ENCODE measurements at regions not wholly inside any gene's neighbourhood (a gene's known extent, or its start where the extent isn't known, plus 50 kb on each side); places are given as distances from the start of the nearest gene placed in this dataset.

- H3K4me3 ChIP-seq (ENCODE audit: low read length), result no peak overlapping the region
- TF ChIP-seq, protein P1, sequence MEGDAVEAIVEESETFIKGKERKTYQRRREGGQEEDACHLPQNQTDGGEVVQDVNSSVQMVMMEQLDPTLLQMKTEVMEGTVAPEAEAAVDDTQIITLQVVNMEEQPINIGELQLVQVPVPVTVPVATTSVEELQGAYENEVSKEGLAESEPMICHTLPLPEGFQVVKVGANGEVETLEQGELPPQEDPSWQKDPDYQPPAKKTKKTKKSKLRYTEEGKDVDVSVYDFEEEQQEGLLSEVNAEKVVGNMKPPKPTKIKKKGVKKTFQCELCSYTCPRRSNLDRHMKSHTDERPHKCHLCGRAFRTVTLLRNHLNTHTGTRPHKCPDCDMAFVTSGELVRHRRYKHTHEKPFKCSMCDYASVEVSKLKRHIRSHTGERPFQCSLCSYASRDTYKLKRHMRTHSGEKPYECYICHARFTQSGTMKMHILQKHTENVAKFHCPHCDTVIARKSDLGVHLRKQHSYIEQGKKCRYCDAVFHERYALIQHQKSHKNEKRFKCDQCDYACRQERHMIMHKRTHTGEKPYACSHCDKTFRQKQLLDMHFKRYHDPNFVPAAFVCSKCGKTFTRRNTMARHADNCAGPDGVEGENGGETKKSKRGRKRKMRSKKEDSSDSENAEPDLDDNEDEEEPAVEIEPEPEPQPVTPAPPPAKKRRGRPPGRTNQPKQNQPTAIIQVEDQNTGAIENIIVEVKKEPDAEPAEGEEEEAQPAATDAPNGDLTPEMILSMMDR (conservative IDR thresholded peaks at IDR 0.05; ENCODE audit: low read depth, low read length), result no peak
- DNase-seq (ENCODE audit: low read depth), result no peak
Observed at GRCh38 chr15:96246057-96246456, 84.4 kb upstream of the NR2F2 start.

GRCh38 chr15:96247621-96248305 is 82.7 kb upstream of the NR2F2 start:
- TF ChIP-seq, protein P1 (conservative IDR thresholded peaks at IDR 0.05; ENCODE audit: low read depth, low read length), result no peak

GRCh38 chr15:96252148-96252547 is 78.4 kb upstream of the NR2F2 start:
- no peak overlapping the region for H3K4me3 ChIP-seq (ENCODE audit: low read length)
- DNase-seq (ENCODE audit: low read depth), result no peak
- TF ChIP-seq, protein P1 (conservative IDR thresholded peaks at IDR 0.05; ENCODE audit: low read depth, low read length), result no peak

More at GRCh38 chr15:96247621-96248305, 82.7 kb upstream of the NR2F2 start:
- DNase-seq (ENCODE audit: low read depth), result no peak
- no peak overlapping the region for H3K4me3 ChIP-seq (ENCODE audit: low read length)

- no peak overlapping the region for H3K4me3 ChIP-seq (ENCODE audit: low read length)
- TF ChIP-seq, protein P1 (conservative IDR thresholded peaks at IDR 0.05; ENCODE audit: low read depth, low read length), result no peak
- DNase-seq (ENCODE audit: low read depth), result no peak
Observed at GRCh38 chr15:96253006-96253747, 77.3 kb upstream of the NR2F2 start.

GRCh38 chr15:96254173-96254572 is 76.3 kb upstream of the NR2F2 start:
- TF ChIP-seq, protein P1 (conservative IDR thresholded peaks at IDR 0.05; ENCODE audit: low read depth, low read length), result no peak
- DNase-seq (ENCODE audit: low read depth), result no peak
- no peak overlapping the region for H3K4me3 ChIP-seq (ENCODE audit: low read length)

DNA sequence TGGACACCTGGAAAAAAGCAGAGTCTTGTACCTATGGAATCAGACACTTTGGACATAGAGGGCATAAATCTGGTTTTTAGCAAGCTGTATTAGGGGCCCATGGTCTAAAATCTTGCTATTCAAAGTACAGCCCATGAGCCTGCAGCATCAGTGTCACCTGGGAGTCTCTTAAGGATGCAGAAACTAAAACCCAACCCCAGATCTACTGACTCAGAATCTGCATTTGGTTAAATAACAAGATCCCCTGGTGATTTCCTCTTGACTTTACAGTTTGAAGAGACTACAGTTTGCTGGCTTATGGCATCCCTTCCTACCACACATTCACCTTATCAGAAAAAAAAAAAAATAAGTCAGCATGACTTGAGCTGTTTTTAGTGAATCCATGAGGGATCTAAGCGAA is 74.9 kb upstream of the NR2F2 start:
- no peak for DNase-seq (ENCODE audit: low read depth)
- TF ChIP-seq, protein P1 (conservative IDR thresholded peaks at IDR 0.05; ENCODE audit: low read depth, low read length), result no peak
- H3K4me3 ChIP-seq (ENCODE audit: low read length), result no peak overlapping the region
